ENCODE measurements at regions not wholly inside any gene's neighbourhood (a gene's known extent, or its start where the extent isn't known, plus 50 kb on each side); places are given as distances from the start of the nearest gene placed in this dataset.
A peak's percentile ranks its signal among the peaks of the same experiment; 100 is the strongest.

- TF ChIP-seq CTCF (IDR thresholded peaks at IDR 0.05; ENCODE audit: borderline replicate concordance, insufficient read depth, low read depth, low read length): no peak
- no peak overlapping the region for H3K4me3 ChIP-seq (ENCODE audit: low read depth, low read length)
Observed at GRCh38 chr5:159511570-159511969, 181.3 kb upstream of the IL12B start.

GRCh38 chr5:159512064-159512463, 181.8 kb upstream of the IL12B start:
- TF ChIP-seq CTCF (IDR thresholded peaks at IDR 0.05; ENCODE audit: borderline replicate concordance, insufficient read depth, low read depth, low read length): no peak
- H3K4me3 ChIP-seq (ENCODE audit: low read depth, low read length): no peak overlapping the region

- TF ChIP-seq CTCF (IDR thresholded peaks at IDR 0.05; ENCODE audit: borderline replicate concordance, insufficient read depth, low read depth, low read length): no peak
- H3K4me3 ChIP-seq (ENCODE audit: low read depth, low read length): no peak overlapping the region
Observed at GRCh38 chr5:159514229-159514810, 184.0 kb upstream of the IL12B start.

GRCh38 chr5:159515197-159515596, 184.9 kb upstream of the IL12B start:
- no peak for TF ChIP-seq CTCF (IDR thresholded peaks at IDR 0.05; ENCODE audit: borderline replicate concordance, insufficient read depth, low read depth, low read length)
- H3K4me3 ChIP-seq (ENCODE audit: low read depth, low read length): no peak overlapping the region

- H3K4me3 ChIP-seq (ENCODE audit: low read depth, low read length): no peak overlapping the region
- peak; percentile 90 for TF ChIP-seq CTCF (IDR thresholded peaks at IDR 0.05; ENCODE audit: borderline replicate concordance, insufficient read depth, low read depth, low read length)
Observed at GRCh38 chr5:159515909-159516415, 185.7 kb upstream of the IL12B start.

GRCh38 chr5:159518371-159518770, 188.1 kb upstream of the IL12B start:
- TF ChIP-seq CTCF (IDR thresholded peaks at IDR 0.05; ENCODE audit: borderline replicate concordance, insufficient read depth, low read depth, low read length): no peak
- no peak overlapping the region for H3K4me3 ChIP-seq (ENCODE audit: low read depth, low read length)

GRCh38 chr5:159519365-159519764, 189.1 kb upstream of the IL12B start:
- no peak for TF ChIP-seq CTCF (IDR thresholded peaks at IDR 0.05; ENCODE audit: borderline replicate concordance, insufficient read depth, low read depth, low read length)
- no peak overlapping the region for H3K4me3 ChIP-seq (ENCODE audit: low read depth, low read length)
